Upper lobe of left lung (tissue), 6 donors: ENCODE measurements at regions not wholly inside any gene's neighbourhood (a gene's known extent, or its start where the extent isn't known, plus 50 kb on each side); places are given as distances from the start of the nearest gene placed in this dataset.

ENCODE experiments used
- ATAC-seq, 2 donors: fragments of 200-7000 bp; cut with Tn5 transposase; one replicate each; pipeline ENCODE4 v1.9.1; 2022; ENCODE audit warnings: mild to moderate bottlenecking in 2 of 2, moderate library complexity in 2 of 2; ENCODE audit not compliant: low FRiP score in 2 of 2
- DNase-seq, 2 donors: peaks; one replicate each; pipeline ENCODE4 v3.0.0-alpha.2; 2019 to 2020
- H3K27ac ChIP-seq, 4 donors: fragments of 200-600 bp; sonication (generic); one replicate each; pipeline ENCODE4 v1.5.1; 2016 to 2019
- H3K27me3 ChIP-seq, 4 donors: fragments of 200-600 bp; sonication (generic); one replicate each; pipeline ENCODE4 v1.5.1; 2017 to 2019
- H3K36me3 ChIP-seq, 4 donors: fragments of 200-600 bp; sonication (generic); one replicate each; pipeline ENCODE4 v1.5.1; 2016 to 2019
- H3K4me1 ChIP-seq, 4 donors: fragments of 200-600 bp; sonication (generic); one replicate each; pipeline ENCODE4 v1.5.1; 2018 to 2019
- H3K4me3 ChIP-seq, 4 donors: fragments of 200-600 bp; sonication (generic); one replicate each; pipeline ENCODE4 v1.5.1; 2017 to 2019; ENCODE audit warnings: mild to moderate bottlenecking in 2 of 4, moderate library complexity in 1 of 4
- H3K9me3 ChIP-seq, 4 donors: fragments of 200-600 bp; sonication (generic); one replicate each; pipeline ENCODE4 v1.5.1; 2018 to 2019
- CTCF ChIP-seq, 6 experiments: fragments of 450-650 bp in 4 of 6; fragments of 200-600 bp in 2 of 6; sonication (generic) in 2 of 6; IDR thresholded peaks; one replicate each; pipeline ENCODE4 v1.5.1; 2016 to 2019; ENCODE audit warnings: antibody characterized with exemption in 6 of 6
- EP300 ChIP-seq, 4 donors: sonication (generic); formaldehyde crosslinking; IDR thresholded peaks; one replicate each; pipeline ENCODE4 v1.5.1; 2017; ENCODE audit warnings: antibody characterized with exemption in 4 of 4, control low read depth in 2 of 4
- POLR2A ChIP-seq, 4 donors: fragments of 450-650 bp; IDR thresholded peaks; one replicate each; pipeline ENCODE4 v1.5.1; 2016 to 2017; ENCODE audit warnings: antibody characterized with exemption in 4 of 4, mild to moderate bottlenecking in 2 of 4
- POLR2AphosphoS5 ChIP-seq, 2 donors: sonication (generic); formaldehyde crosslinking; IDR thresholded peaks; one replicate each; pipeline ENCODE4 v1.5.1; 2017; ENCODE audit warnings: antibody characterized with exemption in 2 of 2
- WGBS, 2 donors: methylation state at CpG; one replicate each; pipeline ENCODE4 v1.1.5; 2017 to 2018; 5-methylcytosine and 5-hydroxymethylcytosine counted together
- donor health status: DM: no; HTN: no; CAD: no; lungs with moderate emphysema.
- donor health status: DM: no; HTN: yes; CAD: no; lungs with severe emphysema.

DNA sequence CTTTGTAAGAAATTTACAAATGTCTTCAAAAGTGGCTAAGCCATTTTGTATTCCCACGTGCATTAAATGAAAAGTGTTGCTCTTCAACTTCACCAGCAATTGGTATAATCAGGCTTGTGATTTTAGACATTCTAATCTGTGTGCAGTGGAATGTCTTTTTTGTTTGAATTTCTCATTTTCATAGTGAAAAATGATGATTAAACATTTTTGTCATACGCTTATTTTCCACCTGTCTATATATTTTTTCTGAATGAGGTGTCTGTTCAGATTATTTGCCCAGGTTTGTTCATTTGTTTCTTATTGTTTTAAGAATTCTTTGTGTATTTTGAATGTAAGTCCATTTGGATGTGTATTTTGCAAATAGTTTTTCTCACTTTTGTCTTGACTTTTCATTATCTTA, 558.1 kb downstream of the TENT5A start:
- no peaks in the 10 kb centered on the region for H3K4me1 ChIP-seq
- DNase-seq, result no peak

GRCh38 chr6:81172056-81172740, 580.3 kb downstream of the TENT5A start:
- 51 to 63% methylated on average over 4 of the region's 4 CpGs for WGBS, 2 donors
- Histone ChIP-seq H3K27me3 (no peaks in the 10 kb centered on the region), H3K9me3 (no peaks in the 10 kb centered on the region), H3K36me3 (no peaks in the 10 kb centered on the region), H3K4me1 (no peaks in the 10 kb centered on the region), H3K27ac (peak overlapping the region in 2 of 4 donors; percentile 30), H3K4me3 (no peak overlapping the region)
- DNase-seq (no peak), ATAC-seq (peak in 1 of 2 donors; percentile 81)
- TF ChIP-seq POLR2AphosphoS5 (IDR thresholded peaks at IDR 0.05) (no peak), CTCF (IDR thresholded peaks at IDR 0.05) (no peak), POLR2A (IDR thresholded peaks at IDR 0.05) (no peak), EP300 (IDR thresholded peaks at IDR 0.05) (no peak)

More for the DNA sequence above, 558.1 kb downstream of the TENT5A start:
- 62 to 66% methylated on average over 2 of the region's 2 CpGs for WGBS, 2 donors
- no peak for ATAC-seq
- H3K27ac ChIP-seq, result no peak overlapping the region
- TF ChIP-seq POLR2A (IDR thresholded peaks at IDR 0.05) (no peak), CTCF (IDR thresholded peaks at IDR 0.05) (no peak), POLR2AphosphoS5 (IDR thresholded peaks at IDR 0.05) (no peak), EP300 (IDR thresholded peaks at IDR 0.05) (no peak)
- H3K4me3 ChIP-seq, result no peak overlapping the region
- H3K27me3 ChIP-seq, result no peaks in the 10 kb centered on the region
- H3K9me3 ChIP-seq, result no peaks in the 10 kb centered on the region
- no peaks in the 10 kb centered on the region for H3K36me3 ChIP-seq

GRCh38 chr6:81169166-81169565, 583.3 kb downstream of the TENT5A start:
- TF ChIP-seq EP300 (IDR thresholded peaks at IDR 0.05) (no peak), POLR2AphosphoS5 (IDR thresholded peaks at IDR 0.05) (no peak), POLR2A (IDR thresholded peaks at IDR 0.05) (no peak), CTCF (IDR thresholded peaks at IDR 0.05) (no peak)
- WGBS, 2 donors, result 39 to 48% methylated on average over 2 of the region's 2 CpGs
- DNase-seq (no peak), ATAC-seq (no peak)
- no peaks in the 10 kb centered on the region for H3K9me3 ChIP-seq
- no peak overlapping the region for H3K4me3 ChIP-seq
- no peaks in the 10 kb centered on the region for H3K27me3 ChIP-seq
- H3K36me3 ChIP-seq, result no peaks in the 10 kb centered on the region
- no peaks in the 10 kb centered on the region for H3K4me1 ChIP-seq
- H3K27ac ChIP-seq, result no peak overlapping the region

GRCh38 chr6:81166770-81167169, 585.7 kb downstream of the TENT5A start:
- Histone ChIP-seq H3K4me1 (no peaks in the 10 kb centered on the region), H3K9me3 (no peaks in the 10 kb centered on the region), H3K27ac (no peak overlapping the region), H3K36me3 (no peaks in the 10 kb centered on the region), H3K4me3 (no peak overlapping the region), H3K27me3 (no peaks in the 10 kb centered on the region)
- no peak for TF ChIP-seq POLR2A (IDR thresholded peaks at IDR 0.05)
- TF ChIP-seq CTCF (IDR thresholded peaks at IDR 0.05), result no peak
- no peak for TF ChIP-seq EP300 (IDR thresholded peaks at IDR 0.05)
- no peak for TF ChIP-seq POLR2AphosphoS5 (IDR thresholded peaks at IDR 0.05)
- no peak for ATAC-seq
- no peak for DNase-seq

GRCh38 chr6:81158956-81159355, 593.5 kb downstream of the TENT5A start:
- no peaks in the 10 kb centered on the region for H3K36me3 ChIP-seq
- DNase-seq, result no peak
- TF ChIP-seq EP300 (IDR thresholded peaks at IDR 0.05), result no peak
- no peak for TF ChIP-seq POLR2AphosphoS5 (IDR thresholded peaks at IDR 0.05)
- TF ChIP-seq CTCF (IDR thresholded peaks at IDR 0.05), result no peak
- no peak for TF ChIP-seq POLR2A (IDR thresholded peaks at IDR 0.05)
- no peaks in the 10 kb centered on the region for H3K27me3 ChIP-seq
- ATAC-seq, result no peak
- no peaks in the 10 kb centered on the region for H3K4me1 ChIP-seq
- no peak overlapping the region for H3K27ac ChIP-seq
- WGBS, 2 donors, result 57 to 66% methylated on average over 2 of the region's 2 CpGs
- H3K9me3 ChIP-seq, result no peaks in the 10 kb centered on the region
- no peak overlapping the region for H3K4me3 ChIP-seq
